Activated CD8-positive, alpha-beta memory T cell treated with anti-CD3 and anti-CD28 coated beads, Interleukin-2, amount 50 U/mL, for 48 hours (primary cell): ENCODE measurements at regions not wholly inside any gene's neighbourhood (a gene's known extent, or its start where the extent isn't known, plus 50 kb on each side); places are given as distances from the start of the nearest gene placed in this dataset.

Source experiments
- DNase-seq: peaks from one replicate; pipeline ENCODE4 v3.0.0-alpha.2; 2020

GRCh38 chr7:70907259-70908247, 224.4 kb upstream of the GALNT17 start:
- no peak for DNase-seq

- DNase-seq: no peak
Observed at GRCh38 chr7:70913924-70914323, 218.0 kb upstream of the GALNT17 start.

GRCh38 chr7:70915067-70915466, 216.9 kb upstream of the GALNT17 start:
- DNase-seq: no peak

- no peak for DNase-seq
Observed at GRCh38 chr7:70919481-70920073, 212.4 kb upstream of the GALNT17 start.

DNA sequence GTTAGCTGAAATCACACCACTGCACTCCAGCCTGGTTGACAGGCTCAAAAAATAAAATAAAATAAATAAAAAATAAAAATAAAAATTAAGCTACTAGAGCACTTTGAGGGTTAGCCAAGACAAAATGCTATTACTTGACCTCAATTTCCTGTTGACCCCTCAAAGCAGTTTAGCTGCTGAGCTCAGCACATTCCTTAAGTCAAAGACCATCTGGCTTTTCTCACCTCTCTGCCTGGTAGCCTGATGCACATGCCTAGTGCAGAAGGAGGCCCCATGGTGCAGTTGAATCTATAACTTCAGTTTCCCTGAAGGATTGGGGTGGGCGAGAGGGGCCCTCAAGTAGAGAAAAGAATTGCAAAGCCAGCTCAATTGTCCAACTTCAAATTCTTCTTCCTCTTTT, 211.1 kb upstream of the GALNT17 start:
- DNase-seq: no peak

DNA sequence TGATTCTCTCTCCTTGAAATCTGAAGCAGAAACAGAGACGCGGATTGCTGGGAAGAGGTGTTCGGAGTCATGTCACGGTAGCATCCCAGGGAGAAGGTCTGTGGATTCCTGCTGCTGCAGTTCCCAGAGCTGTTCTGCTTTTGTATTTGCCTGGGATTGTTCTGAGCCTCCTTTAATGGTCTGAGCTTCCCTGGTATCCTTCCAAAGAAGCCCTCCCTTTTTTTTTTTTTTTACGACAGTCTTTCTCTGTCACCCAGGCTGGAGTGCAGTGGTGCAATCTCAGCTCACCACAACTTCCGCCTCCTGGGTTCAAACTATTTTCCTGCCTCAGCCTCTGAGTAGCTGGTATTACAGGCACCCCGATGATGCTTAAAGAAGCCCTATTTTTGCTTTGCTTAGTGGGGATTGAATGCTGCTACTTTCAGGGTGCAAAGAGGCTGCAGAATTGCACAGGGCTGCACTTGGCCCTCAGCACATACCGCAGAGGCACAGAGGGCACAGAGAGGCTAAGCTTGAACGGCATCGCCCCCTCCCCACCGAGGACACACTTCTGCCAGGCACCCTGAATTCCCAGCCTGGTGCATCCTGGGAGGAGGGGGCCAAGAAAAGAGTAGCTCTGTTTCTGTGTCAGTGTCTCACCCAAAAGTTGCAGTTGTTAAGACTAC, 208.6 kb upstream of the GALNT17 start:
- DNase-seq: no peak

DNA sequence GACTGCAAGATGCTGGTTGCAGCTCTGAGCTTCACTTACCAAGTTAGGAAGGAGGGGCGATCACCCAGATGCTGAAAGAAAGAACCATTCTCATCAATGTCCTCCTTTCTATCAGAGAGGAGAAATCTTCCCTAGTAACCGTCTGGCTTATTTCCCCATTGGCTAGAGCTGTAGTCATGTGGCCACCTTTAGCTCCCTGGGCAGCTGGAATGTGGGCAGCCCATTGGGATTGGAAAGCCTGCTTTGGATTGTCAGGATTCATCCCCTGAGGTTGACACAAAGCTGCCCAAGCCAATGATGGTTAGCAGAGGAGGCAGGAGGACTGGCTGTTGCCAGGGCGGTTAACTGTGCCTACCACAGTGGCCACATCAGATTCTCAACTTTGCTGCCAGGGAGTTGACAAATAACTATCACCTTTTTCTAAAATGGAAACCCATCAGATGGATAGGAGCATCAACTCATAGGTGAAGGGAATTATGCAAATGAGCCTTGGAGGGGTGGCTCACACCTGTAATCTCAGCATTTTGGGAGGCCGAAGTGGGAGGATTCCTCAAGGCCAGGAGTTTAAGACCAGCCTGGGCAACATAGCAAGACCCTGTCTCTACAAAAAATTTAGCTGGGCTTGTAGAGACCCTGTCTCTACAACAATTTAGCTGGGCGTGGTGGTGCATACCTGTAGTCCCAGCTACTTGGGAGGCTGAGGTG, 206.4 kb upstream of the GALNT17 start:
- DNase-seq: no peak

DNA sequence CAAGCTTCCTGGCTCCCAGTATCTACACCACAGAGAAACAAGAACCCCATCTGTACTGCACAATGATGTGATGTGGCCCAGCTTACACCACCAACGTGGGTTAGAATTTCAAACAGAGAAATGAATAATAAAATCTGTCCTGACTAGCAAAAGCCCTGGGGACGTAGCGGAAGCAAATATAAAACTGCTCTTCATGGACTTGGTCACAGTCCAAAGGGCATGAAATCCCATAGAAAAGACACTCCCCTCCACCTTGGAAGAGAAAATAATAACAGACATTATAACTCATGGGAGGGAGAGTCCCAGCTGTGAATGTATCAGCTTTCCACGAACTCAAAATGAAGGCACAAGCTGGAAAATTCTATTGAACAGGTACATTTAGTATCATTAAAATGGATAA, 205.3 kb upstream of the GALNT17 start:
- DNase-seq: no peak

- DNase-seq: no peak
Observed at GRCh38 chr7:70935311-70935710, 196.6 kb upstream of the GALNT17 start.

- DNase-seq: no peak
Observed at GRCh38 chr7:70935854-70936253, 196.1 kb upstream of the GALNT17 start.

- no peak for DNase-seq
Observed at GRCh38 chr7:70937424-70937823, 194.5 kb upstream of the GALNT17 start.

DNA sequence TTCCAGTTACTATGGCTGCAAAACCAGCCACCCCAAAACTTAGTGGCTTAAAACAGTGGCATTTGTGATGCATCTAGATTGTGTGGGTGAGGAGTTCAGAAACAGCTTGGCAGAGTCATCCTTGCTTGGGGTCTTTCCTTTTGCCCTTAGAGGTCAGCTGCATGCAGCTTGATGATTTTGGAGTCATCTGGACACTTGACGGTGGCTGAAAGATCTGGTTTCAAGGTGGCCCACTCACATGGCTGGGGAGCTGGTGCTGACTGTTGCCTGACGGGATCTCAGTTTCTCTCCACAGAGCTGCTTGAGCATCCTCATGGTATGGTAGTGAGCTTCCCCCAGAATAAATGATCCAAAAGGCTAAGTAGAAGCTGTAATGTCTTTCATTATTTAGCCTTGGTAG, 191.3 kb upstream of the GALNT17 start:
- no peak for DNase-seq

DNA sequence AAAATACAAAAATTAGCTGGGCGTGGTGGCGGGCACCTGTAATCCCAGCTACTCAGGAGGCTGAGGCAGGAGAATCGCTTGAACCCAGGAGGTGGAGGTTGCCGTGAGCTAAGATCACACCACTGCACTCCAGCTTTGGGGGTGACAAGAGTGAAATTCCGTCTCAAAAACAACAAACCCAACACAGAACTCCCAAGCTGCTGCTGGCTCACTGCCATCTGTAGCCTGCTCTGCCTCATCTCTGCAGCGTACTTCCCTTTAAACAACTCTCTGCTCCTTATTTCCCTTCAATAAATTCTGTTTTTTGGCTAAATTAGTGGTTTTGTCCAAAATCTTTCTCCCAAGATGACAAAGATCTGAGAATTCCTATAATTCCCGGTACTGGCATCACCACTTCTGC, 189.2 kb upstream of the GALNT17 start:
- DNase-seq: no peak

DNA sequence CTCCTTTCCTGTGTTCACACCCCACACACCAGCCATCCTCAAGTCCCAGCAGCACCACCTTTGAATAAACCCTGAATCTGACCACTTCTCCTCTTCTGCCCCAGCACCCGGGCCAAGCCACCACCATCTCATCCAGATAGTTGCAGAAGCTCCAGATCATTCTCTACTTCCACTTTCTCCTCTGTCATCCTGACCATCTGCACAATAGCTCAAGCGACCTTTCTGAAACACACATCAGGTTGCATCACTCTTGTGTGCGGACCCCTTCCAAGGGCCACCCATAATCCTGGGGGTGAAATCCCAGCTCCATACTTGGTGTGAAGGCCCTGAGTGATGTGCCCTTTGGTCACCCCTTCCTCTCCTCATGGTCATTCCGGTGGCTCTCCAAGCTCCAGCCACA, 187.4 kb upstream of the GALNT17 start:
- DNase-seq: no peak

DNA sequence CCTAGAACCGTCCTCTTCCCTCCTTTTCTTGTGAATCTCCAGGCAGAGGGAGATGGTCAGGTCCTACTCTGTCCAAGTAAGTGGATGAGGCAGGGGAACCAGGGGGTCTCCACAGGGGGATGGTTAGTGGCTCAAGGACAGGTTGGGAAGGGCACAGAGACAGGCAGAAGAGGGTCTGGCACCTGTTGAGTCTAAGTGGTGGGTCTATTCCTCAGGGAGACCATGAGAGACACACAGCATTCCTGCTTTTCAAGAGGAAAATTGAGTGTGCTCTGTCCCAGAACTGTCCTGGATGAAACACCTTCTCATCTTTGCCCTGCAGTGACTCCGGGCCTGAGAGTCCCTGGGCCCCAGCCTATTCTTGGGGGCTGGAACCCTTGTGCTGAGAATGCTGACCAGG, 184.8 kb upstream of the GALNT17 start:
- DNase-seq: no peak

GRCh38 chr7:70949862-70950261, 182.1 kb upstream of the GALNT17 start:
- no peak for DNase-seq

DNA sequence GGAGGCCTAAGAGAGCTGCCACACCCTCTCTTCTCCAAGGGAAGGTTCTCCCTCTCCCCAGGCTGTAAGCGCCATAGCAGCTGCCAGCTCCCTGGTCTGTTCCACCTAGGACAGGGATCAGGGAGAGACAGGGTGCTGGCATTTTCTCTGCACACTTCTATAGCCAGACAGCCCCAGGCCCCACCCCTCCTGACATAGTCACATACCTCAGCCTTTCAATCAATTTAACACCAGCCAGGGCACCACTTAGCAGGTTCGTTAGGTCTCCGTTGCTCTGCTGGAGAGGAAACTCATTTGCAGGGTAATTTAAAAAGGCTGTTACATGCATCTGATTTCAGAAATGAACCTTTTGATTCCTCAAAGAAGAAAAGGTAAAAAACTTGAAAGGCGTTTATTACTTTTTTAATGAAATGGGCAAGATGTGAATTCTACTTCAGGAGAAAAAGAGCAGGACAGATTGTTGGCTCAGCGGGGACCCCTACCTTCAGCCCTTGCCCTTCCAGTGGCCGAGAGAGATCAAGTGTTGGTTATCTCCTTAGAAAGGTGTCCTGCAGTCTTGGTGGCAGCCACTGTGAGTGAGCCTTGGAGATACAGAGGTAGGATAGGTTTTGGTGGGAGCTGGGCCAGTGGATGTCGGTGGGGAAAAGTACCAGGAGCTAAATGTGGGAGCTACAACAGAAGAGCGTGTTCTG, 180.5 kb upstream of the GALNT17 start:
- DNase-seq: no peak

GRCh38 chr7:70952311-70952710, 179.6 kb upstream of the GALNT17 start:
- no peak for DNase-seq

DNA sequence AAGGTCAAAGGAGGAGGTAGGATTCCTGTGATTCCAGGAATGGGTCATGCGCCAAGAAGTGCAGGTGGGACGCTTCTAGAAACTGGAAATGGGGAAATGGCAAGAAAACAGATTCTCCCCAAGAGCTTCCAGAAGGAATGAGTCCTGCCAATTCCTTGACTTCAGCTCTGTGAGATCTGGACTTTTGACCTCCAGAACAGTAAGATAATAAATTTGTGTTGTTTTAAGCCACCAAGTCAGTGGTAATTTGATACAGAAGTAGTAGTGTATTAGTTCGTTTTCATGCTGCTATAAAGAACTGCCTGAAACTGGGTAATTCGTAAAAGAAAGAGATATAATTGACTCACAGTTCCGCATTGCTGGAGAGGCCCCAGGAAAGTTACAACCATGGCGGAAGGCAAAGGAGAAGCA, 178.6 kb upstream of the GALNT17 start:
- DNase-seq: no peak

GRCh38 chr7:70953796-70954195, 178.1 kb upstream of the GALNT17 start:
- DNase-seq: no peak

DNA sequence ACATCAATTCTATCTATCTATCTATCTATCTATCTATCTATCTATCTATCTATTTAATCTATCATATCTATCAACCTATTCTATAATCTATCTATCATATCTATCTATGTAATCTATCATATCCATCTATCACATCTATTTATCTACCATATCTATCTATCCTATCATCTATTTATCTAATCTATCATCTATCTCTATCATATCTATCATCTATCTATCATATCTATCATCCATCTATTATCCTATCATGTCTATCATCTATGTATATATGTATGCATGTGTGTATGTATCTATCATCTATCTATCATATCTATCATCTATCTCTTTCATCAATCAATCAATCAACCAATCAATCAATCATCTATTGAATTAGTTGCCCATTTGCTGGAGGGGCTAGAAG, 159.3 kb upstream of the GALNT17 start:
- no peak for DNase-seq

DNA sequence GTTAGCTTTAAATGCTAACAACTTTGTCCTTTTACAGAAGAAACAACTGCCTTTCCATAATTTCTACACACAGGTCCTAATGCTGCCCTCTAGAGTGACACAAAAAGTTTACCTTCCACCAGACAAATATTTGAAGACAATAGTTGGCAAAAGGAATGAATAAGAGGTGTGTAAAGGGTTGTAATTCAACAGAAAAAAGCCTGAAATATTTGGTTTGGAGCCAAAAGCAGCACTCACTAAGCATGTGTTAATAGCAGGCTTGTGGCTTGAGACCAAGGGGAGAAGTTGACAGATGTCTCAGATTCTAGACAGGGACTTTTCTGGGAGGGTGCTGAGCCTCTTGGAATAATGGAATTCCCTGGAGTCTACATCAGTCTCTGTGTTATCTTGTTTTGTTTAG, 156.2 kb upstream of the GALNT17 start:
- no peak for DNase-seq

- no peak for DNase-seq
Observed at GRCh38 chr7:70986297-70986696, 145.6 kb upstream of the GALNT17 start.
